NT2/D1 (cell line): ENCODE measurements at regions not wholly inside any gene's neighbourhood (a gene's known extent, or its start where the extent isn't known, plus 50 kb on each side); places are given as distances from the start of the nearest gene placed in this dataset.

Experiments
- SUZ12 ChIP-seq: IDR thresholded peaks from 2 replicates; pipeline ENCODE4 v1.6.1; 2011; ENCODE audit not compliant: insufficient read length, insufficient read depth; ENCODE audit errors: extremely low read depth
- YY1 ChIP-seq: IDR thresholded peaks from 2 replicates; pipeline ENCODE4 v1.6.1; 2011; ENCODE audit not compliant: insufficient read length, insufficient read depth

GRCh38 chr19:29439021-29439420 is 86.8 kb upstream of the VSTM2B start:
- no peak for TF ChIP-seq SUZ12
- TF ChIP-seq YY1 = no peak
